HG03060 (cell line): ENCODE measurements at regions not wholly inside any gene's neighbourhood (a gene's known extent, or its start where the extent isn't known, plus 50 kb on each side); places are given as distances from the start of the nearest gene placed in this dataset.
"Not testable (repeated sequence)": the region's sequence is repeated elsewhere in the genome, so short reads cannot be mapped to it uniquely, and the experiment has no call there.

Experiments used
- ATAC-seq: cut with Tn5 transposase; IDR thresholded peaks from one replicate; pipeline ENCODE4 v1.9.1; 2021; ENCODE audit warnings: low read depth, moderate number of reproducible peaks; ENCODE audit not compliant: unreplicated experiment

- no peak for ATAC-seq
Measured at GRCh38 chr4:158122501-158122900, 50.3 kb downstream of the GASK1B start.

GRCh38 chr4:158121161-158121579, 51.7 kb downstream of the GASK1B start:
- no peak for ATAC-seq

GRCh38 chr4:158120645-158121151, 52.1 kb downstream of the GASK1B start:
- ATAC-seq: not testable (repeated sequence)

GRCh38 chr4:158112611-158113010, 60.2 kb downstream of the GASK1B start:
- ATAC-seq: no peak

- ATAC-seq: no peak
Measured at GRCh38 chr4:158111241-158111640, 61.6 kb downstream of the GASK1B start.

GRCh38 chr4:158102904-158103303, 69.9 kb downstream of the GASK1B start:
- no peak for ATAC-seq

GRCh38 chr4:158099686-158100085, 73.1 kb downstream of the GASK1B start:
- ATAC-seq: no peak

GRCh38 chr4:158098802-158099201, 74.0 kb downstream of the GASK1B start:
- no peak for ATAC-seq

- no peak for ATAC-seq
Measured at GRCh38 chr4:158094413-158095134, 78.3 kb downstream of the GASK1B start.

- ATAC-seq: no peak
Measured at GRCh38 chr4:158090323-158090722, 82.5 kb downstream of the GASK1B start.

- not testable (repeated sequence) for ATAC-seq
Measured at GRCh38 chr4:158089897-158090296, 82.9 kb downstream of the GASK1B start.

GRCh38 chr4:158080354-158080753, 92.5 kb downstream of the GASK1B start:
- ATAC-seq: no peak

- no peak for ATAC-seq
Measured at GRCh38 chr4:158079661-158080060, 93.2 kb downstream of the GASK1B start.

- no peak for ATAC-seq
Measured at GRCh38 chr4:158077835-158078234, 95.0 kb downstream of the GASK1B start.

- ATAC-seq: no peak
Measured at GRCh38 chr4:158074851-158075250, 98.0 kb downstream of the GASK1B start.

GRCh38 chr4:158071931-158072330, 100.9 kb downstream of the GASK1B start:
- ATAC-seq: no peak

GRCh38 chr4:158068068-158068467, 104.8 kb downstream of the GASK1B start:
- ATAC-seq: no peak

GRCh38 chr4:158067646-158068045, 105.2 kb downstream of the GASK1B start:
- ATAC-seq: no peak

- ATAC-seq: no peak
Measured at GRCh38 chr4:158065603-158066002, 107.2 kb downstream of the GASK1B start.

- no peak for ATAC-seq
Measured at GRCh38 chr4:158065176-158065575, 107.6 kb downstream of the GASK1B start.

- no peak for ATAC-seq
Measured at GRCh38 chr4:158056689-158057245, 116.1 kb downstream of the GASK1B start.

- ATAC-seq: no peak
Measured at GRCh38 chr4:158055668-158056067, 117.2 kb downstream of the GASK1B start.
